AG09319 (cell line): ENCODE measurements at regions not wholly inside any gene's neighbourhood (a gene's known extent, or its start where the extent isn't known, plus 50 kb on each side); places are given as distances from the start of the nearest gene placed in this dataset.

Experiments
- DNase-seq: peaks from one replicate; pipeline ENCODE4 v3.0.0-alpha.2; 2010; ENCODE audit warnings: low read depth; ENCODE audit errors: extremely low read depth
- CTCF ChIP-seq: IDR thresholded peaks from 2 replicates; pipeline ENCODE4 v1.5.1; 2011; ENCODE audit warnings: low read depth, mild to moderate bottlenecking, inconsistent platforms, low read length, moderate library complexity

GRCh38 chr1:221098471-221099405 lies 219.5 kb downstream of the HLX start:
- DNase-seq = no peak

GRCh38 chr1:221099747-221100595 lies 220.7 kb downstream of the HLX start:
- TF ChIP-seq CTCF = no peak
- DNase-seq = no peak

More at GRCh38 chr1:221098471-221099405, 219.5 kb downstream of the HLX start:
- no peak for TF ChIP-seq CTCF

GRCh38 chr1:221100611-221101010 lies 221.4 kb downstream of the HLX start:
- TF ChIP-seq CTCF = no peak
- peak; percentile 32 for DNase-seq

GRCh38 chr1:221101807-221102605 lies 222.8 kb downstream of the HLX start:
- DNase-seq = peak; percentile 31
- TF ChIP-seq CTCF = no peak

GRCh38 chr1:221104596-221104995 lies 225.4 kb downstream of the HLX start:
- DNase-seq = no peak

GRCh38 chr1:221105578-221105977 lies 226.3 kb downstream of the HLX start:
- TF ChIP-seq CTCF = no peak
- no peak for DNase-seq

More at GRCh38 chr1:221104596-221104995, 225.4 kb downstream of the HLX start:
- TF ChIP-seq CTCF = no peak
